Uterus (tissue), 3 donors: ENCODE measurements at regions not wholly inside any gene's neighbourhood (a gene's known extent, or its start where the extent isn't known, plus 50 kb on each side); places are given as distances from the start of the nearest gene placed in this dataset.
"Not testable (repeated sequence)": the region's sequence is repeated elsewhere in the genome, so short reads cannot be mapped to it uniquely, and the experiment has no call there.

Experiments used
- DNase-seq, 2 donors: peaks; one replicate each; pipeline ENCODE4 v3.0.0-alpha.2; 2019 to 2020
- H3K27ac ChIP-seq, 2 donors: fragments of 200-600 bp; sonication (generic); 1 replicate in 1 of 2; 2 replicates in 1 of 2; pipeline ENCODE4 v1.5.1; 2016 to 2018
- H3K27me3 ChIP-seq, 2 donors: fragments of 200-600 bp; sonication (generic); one replicate each; pipeline ENCODE4 v1.5.1; 2018 to 2019; ENCODE audit warnings: control low read depth in 1 of 2
- H3K36me3 ChIP-seq, 2 donors: fragments of 200-600 bp; sonication (generic); one replicate each; pipeline ENCODE4 v1.5.1; 2019; ENCODE audit warnings: control low read depth in 1 of 2
- H3K4me1 ChIP-seq, 2 donors: fragments of 200-600 bp; sonication (generic); one replicate each; pipeline ENCODE4 v1.5.1; 2018 to 2019; ENCODE audit warnings: control low read depth in 1 of 2
- H3K4me3 ChIP-seq, 2 donors: fragments of 200-600 bp; sonication (generic); 1 replicate in 1 of 2; 2 replicates in 1 of 2; pipeline ENCODE4 v1.5.1; 2018 to 2019; ENCODE audit warnings: mild to moderate bottlenecking in 1 of 2
- H3K9me3 ChIP-seq, 2 donors: fragments of 200-600 bp; sonication (generic); one replicate each; pipeline ENCODE4 v1.5.1; 2019; ENCODE audit warnings: control low read depth in 1 of 2
- POLR2A ChIP-seq, 2 donors: fragments of 450-650 bp; IDR thresholded peaks; one replicate each; pipeline ENCODE4 v1.6.1; 2016; ENCODE audit warnings: antibody characterized with exemption in 2 of 2, mild to moderate bottlenecking in 1 of 2, moderate library complexity in 1 of 2
- intact Hi-C: fragments of 100-400 bp; cut with DNase I; formaldehyde crosslinking; loops from one replicate; pipeline ENCODE4 v1.15.1; 2023; ENCODE audit warnings: low total_unique reads
- TF ChIP-seq, protein P1 (sequence below), 4 experiments: fragments of 200-600 bp in 2 of 4; fragments of 450-650 bp in 2 of 4; sonication (generic) in 2 of 4; IDR thresholded peaks; one replicate each; pipeline ENCODE4 v1.5.1; 2016 to 2019; ENCODE audit warnings: antibody characterized with exemption in 4 of 4, mild to moderate bottlenecking in 2 of 4, moderate library complexity in 1 of 4
- donor health status: DM: yes; HTN: yes; CAD: no.

DNA sequence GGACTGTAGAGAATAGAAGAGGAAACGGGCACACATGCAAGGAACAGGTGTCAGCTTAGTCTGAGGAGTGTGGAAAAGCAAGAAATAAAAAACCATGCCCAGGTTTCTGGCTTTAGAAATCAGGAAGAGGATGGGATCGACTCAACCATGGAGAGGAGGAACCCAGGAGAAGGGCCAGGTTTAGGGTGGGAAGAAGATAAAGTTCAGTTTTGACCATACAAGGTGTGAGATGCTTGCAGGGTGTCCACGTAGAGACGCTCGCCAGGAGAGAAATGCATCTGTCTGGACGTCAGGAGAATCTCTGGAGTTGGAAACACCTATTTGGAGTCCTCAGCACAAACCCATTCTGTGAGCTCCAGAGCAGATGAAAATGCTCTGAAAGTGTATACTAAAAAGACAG, 275.1 kb downstream of the CYRIA start:
- DNase-seq: no peak
- no peaks in the 10 kb centered on the region for H3K27me3 ChIP-seq
- H3K27ac ChIP-seq: no peak overlapping the region
- TF ChIP-seq, protein P1, sequence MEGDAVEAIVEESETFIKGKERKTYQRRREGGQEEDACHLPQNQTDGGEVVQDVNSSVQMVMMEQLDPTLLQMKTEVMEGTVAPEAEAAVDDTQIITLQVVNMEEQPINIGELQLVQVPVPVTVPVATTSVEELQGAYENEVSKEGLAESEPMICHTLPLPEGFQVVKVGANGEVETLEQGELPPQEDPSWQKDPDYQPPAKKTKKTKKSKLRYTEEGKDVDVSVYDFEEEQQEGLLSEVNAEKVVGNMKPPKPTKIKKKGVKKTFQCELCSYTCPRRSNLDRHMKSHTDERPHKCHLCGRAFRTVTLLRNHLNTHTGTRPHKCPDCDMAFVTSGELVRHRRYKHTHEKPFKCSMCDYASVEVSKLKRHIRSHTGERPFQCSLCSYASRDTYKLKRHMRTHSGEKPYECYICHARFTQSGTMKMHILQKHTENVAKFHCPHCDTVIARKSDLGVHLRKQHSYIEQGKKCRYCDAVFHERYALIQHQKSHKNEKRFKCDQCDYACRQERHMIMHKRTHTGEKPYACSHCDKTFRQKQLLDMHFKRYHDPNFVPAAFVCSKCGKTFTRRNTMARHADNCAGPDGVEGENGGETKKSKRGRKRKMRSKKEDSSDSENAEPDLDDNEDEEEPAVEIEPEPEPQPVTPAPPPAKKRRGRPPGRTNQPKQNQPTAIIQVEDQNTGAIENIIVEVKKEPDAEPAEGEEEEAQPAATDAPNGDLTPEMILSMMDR (IDR thresholded peaks at IDR 0.05): no peak
- no peak for TF ChIP-seq POLR2A (IDR thresholded peaks at IDR 0.05)
- H3K4me3 ChIP-seq: no peak overlapping the region
- H3K4me1 ChIP-seq: no peaks in the 10 kb centered on the region
- H3K9me3 ChIP-seq: no peaks in the 10 kb centered on the region
- intact Hi-C loops: no loop called here
- H3K36me3 ChIP-seq: no peaks in the 10 kb centered on the region

DNA sequence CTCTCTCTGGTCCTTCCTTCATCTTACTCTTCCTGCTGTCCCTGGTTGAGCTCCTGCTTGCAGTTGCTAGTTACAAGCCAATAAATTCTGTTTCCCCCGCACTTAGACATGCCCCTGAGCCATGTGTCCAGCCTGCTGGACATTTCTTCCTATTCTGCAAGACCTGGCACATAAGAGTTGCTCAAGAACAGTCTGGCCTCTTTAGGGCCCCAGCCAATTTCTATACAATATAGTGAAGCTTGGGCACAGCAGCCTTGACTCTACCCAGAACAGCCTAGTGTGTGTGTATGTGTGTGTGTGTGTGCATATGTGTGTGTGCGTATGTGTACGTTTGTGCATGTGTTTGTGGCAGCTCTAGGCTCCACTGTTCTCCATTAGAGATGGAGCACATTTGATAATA, 276.0 kb downstream of the CYRIA start:
- Histone ChIP-seq H3K27me3 (no peaks in the 10 kb centered on the region), H3K9me3 (no peaks in the 10 kb centered on the region), H3K4me1 (no peaks in the 10 kb centered on the region), H3K27ac (no peak overlapping the region), H3K4me3 (no peak overlapping the region), H3K36me3 (no peaks in the 10 kb centered on the region)
- TF ChIP-seq POLR2A (IDR thresholded peaks at IDR 0.05): no peak
- TF ChIP-seq, protein P1 (IDR thresholded peaks at IDR 0.05): no peak
- no peak for DNase-seq
- intact Hi-C loops: no loop called here

DNA sequence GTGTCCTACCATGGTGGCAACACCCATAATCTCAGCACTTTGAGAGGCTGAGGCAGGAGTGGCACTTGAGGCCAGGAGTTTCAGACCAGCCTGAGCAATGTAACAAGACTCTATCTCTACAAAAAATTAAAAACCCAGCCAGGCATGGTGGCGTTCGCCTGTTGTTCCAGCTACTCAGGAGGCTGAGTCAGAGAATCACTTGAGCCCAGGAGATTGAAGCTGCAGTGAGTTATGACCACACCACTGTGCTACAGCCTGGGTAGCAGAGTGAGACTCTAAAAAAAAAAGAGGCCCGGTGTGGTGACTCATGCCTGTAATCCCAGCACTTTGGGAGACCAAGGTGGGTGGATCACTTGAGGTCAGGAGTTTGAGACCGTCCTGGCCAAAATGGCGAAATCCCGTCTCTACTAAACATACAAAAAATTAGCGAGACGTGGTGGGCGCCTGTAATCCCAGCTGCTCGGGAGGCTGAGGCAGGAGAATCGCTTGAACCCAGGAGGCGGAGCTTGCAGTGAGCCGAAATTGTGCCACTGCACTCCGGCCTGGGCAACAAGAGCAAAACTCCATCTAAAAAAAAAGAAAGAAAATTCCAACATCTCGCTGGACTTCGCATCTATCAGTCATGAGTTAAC, 277.3 kb downstream of the CYRIA start:
- H3K36me3 ChIP-seq, H3K9me3 ChIP-seq, intact Hi-C loops, H3K4me3 ChIP-seq, DNase-seq, H3K27me3 ChIP-seq, H3K27ac ChIP-seq, H3K4me1 ChIP-seq: not testable (repeated sequence)

DNA sequence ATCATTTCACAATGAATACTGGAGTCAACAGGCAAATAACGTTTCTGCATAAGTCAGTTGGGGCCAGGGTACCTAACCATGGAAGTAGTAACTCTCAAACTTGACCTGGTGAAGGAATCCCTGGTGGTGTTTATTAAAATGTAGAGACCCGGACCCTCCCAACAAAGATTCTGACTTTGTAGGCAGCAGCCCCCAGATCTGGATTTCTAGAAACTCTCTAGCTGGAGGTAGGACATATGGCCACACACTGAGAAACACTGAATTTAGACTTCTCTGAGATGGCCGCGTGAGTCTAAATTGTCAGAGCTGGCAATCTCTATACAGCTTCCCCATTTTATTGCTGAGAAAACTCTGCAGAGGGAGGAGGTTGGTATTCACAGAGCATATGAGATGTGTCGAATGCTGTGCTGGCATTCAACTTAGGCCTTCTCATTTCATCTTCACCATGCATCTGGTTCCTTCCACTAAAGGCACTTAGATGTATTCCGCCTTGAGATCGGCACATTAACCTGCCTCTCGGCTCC, 278.1 kb downstream of the CYRIA start:
- TF ChIP-seq, protein P1 (IDR thresholded peaks at IDR 0.05): no peak

DNA sequence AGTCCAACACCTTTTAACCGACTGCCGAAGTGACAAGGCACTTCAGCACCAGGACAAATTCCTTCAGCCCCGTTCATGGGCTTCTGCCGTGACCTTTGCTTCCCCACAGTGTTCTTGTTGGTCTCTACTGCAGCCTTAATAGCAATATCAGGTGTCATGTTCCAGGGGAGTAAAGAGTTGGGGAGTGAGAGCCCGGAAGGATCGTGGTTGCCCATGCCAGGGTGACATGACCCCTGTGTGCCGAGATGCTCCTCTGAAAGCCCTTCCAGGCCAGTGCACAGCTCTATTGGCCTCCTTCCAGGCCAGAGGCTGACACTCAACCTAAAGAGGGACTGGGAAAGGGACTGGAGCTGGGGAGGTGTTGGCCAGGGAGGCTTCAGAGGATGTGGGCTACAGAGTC, 279.2 kb downstream of the CYRIA start:
- DNase-seq: no peak
- intact Hi-C loops: no loop called here

More for the DNA sequence above, 278.1 kb downstream of the CYRIA start:
- intact Hi-C loops: no loop called here
- no peaks in the 10 kb centered on the region for H3K27me3 ChIP-seq
- no peak overlapping the region for H3K27ac ChIP-seq
- H3K36me3 ChIP-seq: no peaks in the 10 kb centered on the region
- no peak overlapping the region for H3K4me3 ChIP-seq
- H3K4me1 ChIP-seq: no peaks in the 10 kb centered on the region
- H3K9me3 ChIP-seq: no peaks in the 10 kb centered on the region
- no peak for DNase-seq

More for the DNA sequence above, 279.2 kb downstream of the CYRIA start:
- H3K27ac ChIP-seq: no peak overlapping the region
- no peaks in the 10 kb centered on the region for H3K9me3 ChIP-seq
- no peak overlapping the region for H3K4me3 ChIP-seq
- TF ChIP-seq, protein P1 (IDR thresholded peaks at IDR 0.05): no peak
- no peak for TF ChIP-seq POLR2A (IDR thresholded peaks at IDR 0.05)
- no peaks in the 10 kb centered on the region for H3K36me3 ChIP-seq
- no peaks in the 10 kb centered on the region for H3K4me1 ChIP-seq
- H3K27me3 ChIP-seq: no peaks in the 10 kb centered on the region
